HG02981 (cell line): ENCODE measurements at regions not wholly inside any gene's neighbourhood (a gene's known extent, or its start where the extent isn't known, plus 50 kb on each side); places are given as distances from the start of the nearest gene placed in this dataset.
"Not testable (repeated sequence)": the region's sequence is repeated elsewhere in the genome, so short reads cannot be mapped to it uniquely, and the experiment has no call there.

Experiments
- ATAC-seq: cut with Tn5 transposase; IDR thresholded peaks from one replicate; pipeline ENCODE4 v1.9.1; 2021; ENCODE audit warnings: mild to moderate bottlenecking, moderate library complexity; ENCODE audit not compliant: unreplicated experiment

DNA sequence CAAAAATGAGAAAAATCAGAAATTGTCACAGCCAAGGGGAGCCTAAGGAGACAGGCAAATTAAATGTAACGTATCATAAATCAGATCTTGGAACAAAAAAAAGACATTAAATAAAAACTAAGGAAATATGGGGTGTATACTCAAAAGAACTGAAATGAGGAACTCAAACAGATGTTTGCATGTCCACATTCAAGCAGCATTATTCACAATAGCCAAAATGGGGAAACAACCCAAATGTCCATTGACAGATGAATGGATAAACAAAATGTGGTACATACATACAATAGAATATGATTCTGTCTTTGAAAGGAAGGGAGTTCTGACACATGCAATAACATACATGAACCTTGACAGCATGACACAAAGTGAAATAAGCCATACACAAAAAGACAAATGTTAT, 155.8 kb upstream of the KLF7 start:
- no peak for ATAC-seq

DNA sequence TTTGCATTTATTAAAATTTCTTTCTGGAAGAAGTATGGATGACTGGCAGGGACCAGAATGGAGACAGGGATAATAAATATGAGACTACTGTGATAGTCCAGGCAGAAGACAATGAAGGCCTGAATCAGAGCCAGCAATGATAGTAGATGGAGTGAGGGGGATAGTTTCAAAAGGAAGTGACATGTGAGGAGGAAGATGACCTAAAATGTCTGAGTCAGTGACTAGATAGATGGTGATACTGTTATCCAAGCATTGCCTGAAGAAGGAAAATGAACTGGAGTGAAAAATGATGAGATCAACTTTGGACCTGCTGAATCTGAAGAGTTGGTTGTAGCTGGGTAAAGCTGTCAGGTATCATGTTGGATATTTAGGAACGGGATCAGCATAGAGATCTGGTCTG, 158.3 kb upstream of the KLF7 start:
- ATAC-seq = no peak

DNA sequence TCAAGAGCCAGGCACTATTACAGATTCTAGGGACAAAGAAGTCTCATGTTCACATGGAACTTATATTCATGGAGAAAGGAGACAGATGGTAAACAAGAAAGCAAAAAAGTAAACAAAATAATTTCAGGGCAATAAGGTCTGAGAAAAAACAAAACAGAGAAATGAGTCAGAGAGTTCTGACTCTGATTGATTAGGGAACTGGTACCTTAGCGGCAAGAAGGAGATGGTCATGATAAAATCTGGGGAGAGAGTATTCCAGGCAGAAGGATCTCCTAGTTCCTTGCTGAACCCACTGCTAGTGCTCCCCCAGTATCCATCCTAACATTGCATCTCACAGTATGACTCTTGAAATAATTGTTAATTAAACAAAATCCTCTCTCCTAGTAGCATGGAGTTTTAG, 161.8 kb upstream of the KLF7 start:
- no peak for ATAC-seq

DNA sequence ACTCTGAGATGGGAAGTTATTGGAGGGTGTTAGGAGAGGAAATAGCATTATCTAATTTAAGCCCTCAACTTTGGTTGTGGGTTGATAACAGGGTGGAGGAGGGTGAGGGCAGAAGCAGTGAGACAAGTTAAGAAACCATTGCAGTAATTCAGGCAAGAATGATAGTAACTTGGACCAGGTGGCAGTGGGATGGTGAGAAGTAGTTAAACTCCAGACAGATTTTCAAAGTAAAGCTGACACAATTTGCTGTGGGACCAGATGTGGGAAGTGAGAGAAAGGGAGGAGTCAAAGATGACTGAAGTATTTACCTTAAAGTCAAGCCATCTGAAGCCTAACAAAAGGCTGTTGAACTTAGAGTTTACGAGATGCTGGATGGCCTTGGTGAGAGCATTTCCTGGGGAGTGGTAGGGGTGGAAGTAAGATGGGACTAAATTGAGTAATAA, 163.2 kb upstream of the KLF7 start:
- no peak for ATAC-seq

DNA sequence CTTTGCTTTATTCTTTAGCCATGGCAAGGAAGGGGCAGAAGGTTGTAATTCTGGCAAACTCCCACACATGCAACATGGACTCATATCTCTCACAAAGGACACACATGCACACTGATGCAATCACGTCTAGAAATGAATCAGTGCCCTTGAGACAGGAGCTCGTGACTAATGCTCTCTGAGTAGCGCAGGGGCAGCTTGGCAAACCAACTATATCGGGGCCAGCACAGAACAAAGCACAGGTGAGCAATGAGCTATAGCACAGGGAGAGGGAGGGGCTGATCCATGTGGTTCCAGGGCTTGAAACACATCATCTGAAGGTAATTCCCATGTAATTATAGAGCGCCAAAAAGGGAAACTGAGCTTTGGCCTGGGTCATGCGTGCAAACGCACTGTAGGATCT, 165.2 kb upstream of the KLF7 start:
- ATAC-seq = peak; percentile 57

GRCh38 chr2:207331674-207332073, 165.9 kb upstream of the KLF7 start:
- ATAC-seq = no peak

DNA sequence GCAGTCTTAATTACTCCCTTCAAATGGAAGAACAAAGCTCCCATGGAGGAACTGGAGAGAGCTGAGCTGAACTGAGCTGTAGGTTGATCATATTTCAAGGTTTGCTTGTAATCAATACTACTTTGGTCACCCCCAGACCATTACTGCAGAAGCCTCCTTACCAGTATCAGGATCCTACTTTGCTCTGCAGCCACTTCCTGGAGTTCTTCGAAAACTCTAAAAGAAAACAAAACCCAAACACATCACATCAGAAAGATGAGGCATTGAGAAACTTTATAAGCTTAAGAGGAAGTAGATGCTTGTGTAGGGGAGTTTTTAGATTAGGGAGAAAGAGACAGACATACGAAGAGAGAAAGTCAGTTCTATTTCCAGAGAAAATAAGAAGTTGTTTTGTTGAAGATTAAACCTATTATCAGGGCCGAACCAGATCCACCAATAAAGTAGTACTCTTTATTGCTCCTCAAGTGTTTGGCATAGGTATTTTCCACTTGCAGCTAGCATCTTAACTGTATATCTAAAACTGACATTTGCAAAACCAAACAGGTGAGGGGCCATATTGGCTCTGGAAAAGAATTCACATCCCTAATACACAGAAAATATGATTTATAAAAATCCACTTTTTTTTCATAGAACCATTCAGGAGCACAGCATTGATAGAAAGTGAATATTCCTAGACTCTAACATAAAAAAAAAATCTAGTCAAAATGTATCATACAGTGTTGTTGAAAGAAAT, 166.9 kb upstream of the KLF7 start:
- peak; percentile 34 for ATAC-seq

- ATAC-seq = no peak
Measured at GRCh38 chr2:207333599-207334300, 168.0 kb upstream of the KLF7 start.

GRCh38 chr2:207334301-207334623, 168.5 kb upstream of the KLF7 start:
- ATAC-seq = peak; percentile 5

DNA sequence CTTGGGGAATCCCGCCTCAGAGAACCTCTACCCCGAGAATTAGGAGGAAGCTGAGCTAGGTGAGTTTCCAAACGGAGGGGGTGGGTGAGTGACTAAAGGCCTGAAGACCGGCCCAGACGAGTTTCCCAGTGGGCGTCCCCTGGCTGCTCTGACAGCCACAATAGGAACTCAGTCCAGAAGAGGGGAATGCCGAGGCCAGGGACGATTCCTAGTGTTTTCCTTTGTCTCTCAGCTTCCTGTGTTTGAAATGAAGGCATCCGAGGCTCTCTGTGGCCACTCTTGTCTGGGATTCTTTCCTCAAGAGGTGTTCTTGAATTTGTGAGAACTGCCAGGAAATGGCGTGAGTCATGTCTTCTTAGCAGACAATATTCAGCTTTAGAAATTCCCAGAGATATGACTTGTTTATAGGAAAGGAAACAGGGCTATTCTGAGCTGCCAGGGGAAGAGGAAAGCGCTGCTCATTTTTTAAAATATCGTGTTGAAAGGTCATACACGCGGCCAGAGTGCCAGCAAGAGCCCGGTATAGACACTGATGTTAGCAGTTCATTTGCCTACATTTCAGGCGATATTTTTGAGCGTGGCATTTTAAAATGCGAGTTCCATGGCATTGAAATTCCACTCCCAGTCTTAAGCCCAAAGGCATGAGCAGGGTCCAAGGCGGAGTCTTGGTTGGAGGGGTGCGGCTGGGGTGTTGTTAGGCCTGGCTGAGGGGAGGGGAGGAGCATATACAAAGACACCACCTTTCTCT, 169.1 kb upstream of the KLF7 start:
- peak; percentile 30 for ATAC-seq

- ATAC-seq = peak; percentile 37
Measured at GRCh38 chr2:207337234-207338219, 171.8 kb upstream of the KLF7 start.

DNA sequence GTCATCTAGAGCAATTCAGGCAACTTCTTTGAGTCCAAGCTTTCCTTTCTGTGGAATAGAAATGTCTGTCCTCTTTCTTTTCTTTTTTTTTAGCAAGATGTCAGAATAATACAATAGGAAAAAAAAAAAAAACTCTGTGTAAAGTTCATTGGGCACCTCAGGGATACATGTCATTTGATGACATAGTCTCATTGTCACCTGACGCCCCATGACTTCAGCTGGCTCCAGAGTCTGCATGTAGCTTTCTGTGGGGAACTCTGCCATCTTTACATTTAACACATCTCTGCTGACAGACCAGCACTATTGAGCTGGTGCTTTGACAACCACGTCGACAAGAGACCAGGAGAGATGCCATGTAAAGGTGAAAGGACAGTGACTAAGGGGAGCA, 172.5 kb upstream of the KLF7 start:
- no peak for ATAC-seq

DNA sequence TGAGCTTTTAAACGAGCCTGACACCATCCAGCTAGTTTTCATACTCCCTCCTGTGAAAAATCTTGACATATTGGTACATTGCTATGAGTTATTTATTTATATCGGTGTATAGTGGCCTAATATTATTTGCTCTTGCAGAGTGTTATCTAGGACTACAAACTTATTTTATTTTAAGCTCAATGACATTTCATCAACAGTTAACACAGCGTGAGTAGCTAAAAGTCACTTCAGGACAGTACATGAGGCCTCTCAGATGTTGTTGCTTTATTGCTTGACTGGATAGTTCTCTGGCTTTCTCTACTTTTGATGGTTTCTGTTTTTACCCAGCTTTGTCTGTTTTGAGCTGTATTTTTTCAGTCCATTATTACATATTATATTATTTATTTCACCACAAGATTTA, 172.9 kb upstream of the KLF7 start:
- ATAC-seq = no peak

DNA sequence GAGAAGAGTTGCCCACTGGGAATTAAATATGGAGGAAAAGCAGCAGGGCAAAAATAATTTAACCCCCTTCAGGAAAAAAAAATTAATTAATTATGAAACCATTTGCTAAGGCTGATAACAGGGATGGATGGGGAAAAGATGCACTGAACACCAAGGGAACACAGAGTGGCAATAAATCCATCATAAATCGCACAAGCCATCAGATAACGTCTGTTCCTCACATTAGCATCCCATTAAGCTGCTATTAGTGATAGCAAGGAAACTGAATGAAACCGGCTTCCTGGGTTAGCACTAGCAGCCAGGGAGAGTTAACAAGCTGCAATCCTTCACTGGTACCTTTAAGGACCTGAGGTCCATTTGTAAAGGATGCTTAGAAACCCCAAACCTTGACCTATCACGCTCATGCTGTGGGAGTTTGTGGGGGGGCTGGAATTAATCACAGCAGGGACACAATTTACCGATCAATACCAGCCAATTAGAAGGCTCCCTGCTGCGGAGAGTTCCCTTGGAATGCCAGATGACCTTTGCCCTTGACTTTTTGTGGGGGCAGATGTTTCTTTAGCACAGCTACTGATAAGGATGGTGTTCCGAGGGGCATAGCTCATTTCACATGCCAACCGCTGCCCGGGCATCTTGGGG, 175.5 kb upstream of the KLF7 start:
- ATAC-seq = no peak

GRCh38 chr2:207341804-207342203, 176.1 kb upstream of the KLF7 start:
- no peak for ATAC-seq

DNA sequence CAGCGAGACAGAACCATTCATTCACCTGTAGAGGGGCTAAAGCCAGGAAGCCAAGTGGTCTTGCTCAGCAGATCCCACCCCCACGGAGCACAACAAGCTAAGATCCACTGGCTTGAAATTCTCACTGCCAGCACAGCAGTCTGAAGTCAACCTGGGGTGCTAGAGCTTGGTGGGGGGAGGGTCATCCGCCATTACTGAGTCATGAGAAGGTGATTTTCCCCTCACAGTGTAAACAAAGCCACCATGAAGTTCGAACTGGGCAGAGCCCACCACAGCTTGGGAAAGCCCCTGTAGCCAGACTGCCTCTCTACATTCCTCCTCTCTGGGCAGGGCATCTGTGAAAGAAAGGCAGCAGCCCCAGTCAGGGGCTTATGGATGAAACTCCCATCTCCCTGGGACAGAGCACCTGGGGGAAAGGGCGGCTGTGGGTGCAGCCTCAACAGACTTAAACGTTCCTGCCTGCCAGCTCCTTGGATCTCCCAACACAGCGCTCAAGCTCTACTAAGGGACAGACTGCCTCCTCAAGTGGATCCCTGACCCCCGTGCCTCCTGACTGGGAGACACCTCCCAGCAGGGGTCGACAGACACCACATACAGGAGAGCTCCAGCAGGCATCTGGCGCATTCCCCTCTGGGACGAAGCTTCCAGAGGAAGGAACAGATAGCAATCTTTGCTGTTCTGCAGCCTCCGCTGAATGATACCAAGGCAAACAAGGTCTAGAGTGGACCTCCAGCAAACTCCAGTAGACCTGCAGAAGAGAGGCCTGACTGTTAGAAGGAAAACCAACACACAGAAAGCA, 179.0 kb upstream of the KLF7 start:
- ATAC-seq = not testable (repeated sequence)

- ATAC-seq = no peak
Measured at GRCh38 chr2:207351171-207351570, 178.6 kb upstream of the CREB1 start.

- peak; percentile 73 for ATAC-seq
Measured at GRCh38 chr2:207352978-207353671, 176.6 kb upstream of the CREB1 start.

GRCh38 chr2:207353836-207354235, 175.9 kb upstream of the CREB1 start:
- no peak for ATAC-seq
